ENCODE measurements at regions not wholly inside any gene's neighbourhood (a gene's known extent, or its start where the extent isn't known, plus 50 kb on each side); places are given as distances from the start of the nearest gene placed in this dataset.
"Not testable (repeated sequence)": the region's sequence is repeated elsewhere in the genome, so short reads cannot be mapped to it uniquely, and the experiment has no call there.

DNA sequence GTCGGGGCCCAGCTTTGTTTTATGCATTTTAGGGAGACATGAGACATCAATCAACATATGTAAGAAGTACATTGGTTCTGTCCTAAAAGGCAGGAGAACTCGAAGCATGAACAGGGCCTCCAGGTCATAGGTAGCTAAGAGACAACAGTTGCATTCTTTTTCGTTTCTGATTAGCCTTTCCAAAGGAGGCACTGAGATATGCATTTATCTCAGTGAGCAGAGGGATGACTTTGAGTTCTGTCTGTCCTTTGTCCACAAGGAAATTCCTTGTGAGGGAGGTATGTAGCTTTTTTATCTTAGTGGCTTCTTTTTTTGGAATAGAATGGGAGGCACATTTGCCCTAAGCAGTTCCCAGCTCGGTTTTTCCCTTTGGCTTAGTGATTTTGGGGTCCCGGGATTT, 109.5 kb upstream of the KIF2A start:
- not testable (repeated sequence) for DNase-seq

DNA sequence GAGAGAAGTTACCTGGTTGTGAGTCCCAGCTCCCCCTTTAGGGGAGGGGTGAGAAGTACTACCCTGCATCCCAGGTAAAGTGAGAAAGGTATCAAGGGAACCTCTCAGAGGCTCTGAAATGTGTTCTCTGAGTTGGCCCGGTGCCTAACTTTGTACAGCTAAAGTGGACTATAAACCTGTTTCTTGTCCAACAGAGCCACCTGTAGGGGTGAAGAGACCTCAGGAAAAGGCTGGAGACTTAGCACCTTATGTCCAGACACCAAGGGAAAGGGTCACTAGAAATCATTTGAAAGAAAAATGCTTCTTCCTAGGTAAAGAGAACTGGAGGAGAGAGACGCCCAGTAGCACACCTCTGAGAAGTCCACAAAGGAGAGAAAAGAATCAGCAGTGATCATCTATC, 108.3 kb upstream of the KIF2A start:
- DNase-seq: no peak

DNA sequence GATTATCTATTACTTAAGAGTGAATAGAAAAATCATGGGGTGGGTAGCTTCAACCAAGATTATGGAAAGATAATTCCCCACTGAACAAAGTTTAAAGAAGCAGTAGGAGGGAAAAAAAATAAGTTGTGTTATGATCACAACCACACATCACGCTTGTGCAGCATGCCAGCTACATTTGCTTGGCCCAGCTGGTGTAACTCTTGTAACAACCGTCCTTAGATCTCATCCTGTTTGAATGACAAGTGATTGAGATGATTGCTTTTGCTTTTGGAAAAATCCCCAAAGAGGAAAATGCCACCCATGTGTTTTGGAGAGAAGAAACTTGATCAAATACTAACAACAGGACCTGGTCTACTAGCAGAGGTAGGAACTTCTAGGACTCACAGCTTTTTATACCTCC, 107.6 kb upstream of the KIF2A start:
- DNase-seq: no peak

DNA sequence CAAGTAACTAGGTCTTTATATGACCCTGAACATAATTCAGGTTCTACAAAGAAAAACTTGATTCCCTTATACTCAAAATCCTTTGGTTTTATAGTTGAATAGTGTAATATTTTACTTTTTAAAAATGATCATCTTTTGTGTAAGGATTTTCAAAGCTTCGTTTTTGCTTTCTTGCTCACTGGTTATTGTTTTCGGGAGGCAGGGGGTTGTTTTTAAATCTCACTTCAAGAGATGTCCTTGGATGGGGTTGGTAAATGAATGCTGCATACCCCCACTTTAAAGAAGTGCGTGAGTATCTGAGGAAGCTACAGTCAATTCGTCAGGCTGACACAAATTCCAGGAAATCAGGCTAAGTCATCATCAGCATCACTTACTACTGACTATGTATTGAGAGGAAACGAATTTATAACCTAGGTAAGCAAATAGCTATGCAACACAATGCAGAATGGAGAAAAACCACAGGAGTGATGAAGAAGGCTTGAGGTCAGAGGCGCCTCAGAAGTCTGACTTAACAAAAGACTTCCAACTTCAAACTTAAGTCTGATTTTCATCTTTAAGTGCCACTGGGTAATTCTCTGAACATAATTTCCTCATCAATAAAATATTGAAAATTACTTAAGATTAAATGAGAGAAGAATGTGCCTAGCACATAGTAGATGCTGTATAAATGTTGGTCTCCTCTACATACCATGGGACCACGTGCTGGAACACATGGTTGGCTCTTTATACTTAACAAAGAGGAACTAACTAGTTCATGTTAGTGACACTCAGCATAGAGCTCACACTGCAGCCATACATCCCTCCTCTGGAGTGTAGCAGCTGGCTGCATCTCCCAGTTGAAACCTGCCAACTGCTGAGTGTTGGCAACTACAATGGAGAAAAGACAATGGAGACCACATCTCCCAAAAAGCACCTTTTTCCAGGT, 106.0 kb upstream of the KIF2A start:
- no peak for DNase-seq

DNA sequence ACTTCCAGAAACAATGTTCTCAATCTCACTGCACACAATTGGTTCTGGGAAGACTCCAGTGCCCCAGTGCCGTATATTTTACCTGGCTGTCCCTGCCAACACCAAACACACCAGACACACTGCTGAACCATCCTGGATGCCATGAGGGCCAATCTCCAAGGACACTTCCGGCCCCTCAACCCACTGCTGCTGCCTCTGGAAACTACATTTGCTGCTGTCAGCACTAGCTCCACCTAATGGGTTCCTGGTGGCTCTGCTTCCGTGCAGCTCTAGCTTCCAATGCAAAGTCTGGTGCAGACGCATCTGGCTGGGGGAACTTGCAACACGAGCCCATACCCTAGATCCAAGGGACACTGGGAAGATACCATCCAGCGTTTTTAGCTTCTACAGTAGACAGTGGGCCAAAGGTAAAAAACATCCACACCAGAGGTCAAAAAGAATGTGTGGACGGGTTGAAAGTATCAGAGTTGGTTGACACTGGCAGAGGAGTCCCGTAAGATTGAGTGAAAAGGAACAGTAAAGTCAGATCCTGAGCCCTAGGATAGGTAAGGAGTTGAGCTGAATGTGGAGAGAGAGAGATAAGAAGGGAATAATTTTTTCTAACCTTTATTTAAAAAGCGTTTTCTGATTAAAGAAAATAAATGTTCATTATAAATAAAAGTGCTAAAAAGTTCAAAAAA, 99.7 kb upstream of the KIF2A start:
- DNase-seq: no peak

DNA sequence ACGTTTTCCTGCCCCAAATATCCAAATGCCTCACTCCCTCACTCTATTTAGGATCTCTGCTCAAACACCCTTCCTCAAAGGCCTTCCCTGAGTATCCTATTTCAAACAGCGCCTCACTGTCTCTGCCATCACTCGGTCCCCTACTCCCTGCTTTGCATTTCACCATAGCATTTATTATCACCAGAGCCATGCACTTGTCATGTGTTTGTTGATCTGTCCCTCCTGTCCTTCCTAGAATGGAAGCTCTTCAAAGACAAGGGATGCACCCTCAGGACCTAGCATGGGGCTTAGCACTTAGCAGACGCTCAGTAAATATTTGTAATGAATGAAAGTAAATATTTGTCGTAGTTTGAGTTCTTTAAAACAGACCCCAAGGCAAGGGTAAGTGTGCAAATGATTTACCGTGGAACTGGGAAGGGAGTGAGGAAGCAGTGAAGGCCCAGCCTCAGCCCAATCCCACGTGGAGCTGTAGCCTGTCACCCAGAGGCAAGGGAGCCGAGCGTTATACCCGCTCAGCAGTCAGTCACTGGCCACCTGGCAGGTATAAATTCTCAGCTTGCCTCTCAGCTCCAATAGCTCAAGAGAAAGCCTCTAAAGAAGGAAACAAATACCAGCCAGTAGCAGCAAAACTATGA, 97.7 kb upstream of the KIF2A start:
- no peak for DNase-seq

DNA sequence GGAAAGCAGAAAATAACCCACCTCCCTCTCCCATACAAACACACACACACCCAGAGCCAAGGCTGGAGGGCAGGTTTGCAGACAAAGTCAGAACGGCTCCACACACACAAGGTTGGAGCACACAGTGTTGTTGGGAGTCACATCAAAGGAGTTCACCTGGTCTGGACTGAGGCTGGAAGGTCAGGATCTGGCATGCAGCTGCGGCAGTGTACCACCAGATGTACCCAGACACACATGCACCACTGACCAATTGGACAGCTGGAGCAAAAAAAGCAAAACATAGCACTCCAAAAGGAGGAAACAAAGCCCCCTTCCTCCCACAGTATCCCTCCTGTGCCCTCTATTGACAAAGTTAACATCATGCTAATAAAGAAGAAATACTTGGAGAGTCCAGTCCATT, 94.6 kb upstream of the KIF2A start:
- no peak for DNase-seq

DNA sequence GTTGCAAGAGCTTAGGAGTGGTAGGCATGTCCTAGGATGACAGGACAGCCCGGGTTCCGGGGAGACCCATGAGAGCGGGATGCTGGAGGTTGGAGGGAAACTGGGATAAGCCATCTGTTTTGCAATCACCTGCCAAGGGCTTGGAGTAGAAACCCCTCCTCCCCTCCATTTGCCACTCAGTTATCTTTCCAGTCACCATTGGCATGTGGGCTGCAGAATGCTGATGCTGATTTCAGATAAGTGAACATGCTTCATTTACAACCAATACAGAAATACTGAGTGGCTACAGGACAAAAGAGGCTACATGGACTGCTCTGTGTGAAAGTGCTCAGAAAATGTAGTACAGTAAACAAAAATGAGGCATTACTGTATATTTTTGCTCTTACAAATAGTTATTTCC, 93.4 kb upstream of the KIF2A start:
- no peak for DNase-seq

DNA sequence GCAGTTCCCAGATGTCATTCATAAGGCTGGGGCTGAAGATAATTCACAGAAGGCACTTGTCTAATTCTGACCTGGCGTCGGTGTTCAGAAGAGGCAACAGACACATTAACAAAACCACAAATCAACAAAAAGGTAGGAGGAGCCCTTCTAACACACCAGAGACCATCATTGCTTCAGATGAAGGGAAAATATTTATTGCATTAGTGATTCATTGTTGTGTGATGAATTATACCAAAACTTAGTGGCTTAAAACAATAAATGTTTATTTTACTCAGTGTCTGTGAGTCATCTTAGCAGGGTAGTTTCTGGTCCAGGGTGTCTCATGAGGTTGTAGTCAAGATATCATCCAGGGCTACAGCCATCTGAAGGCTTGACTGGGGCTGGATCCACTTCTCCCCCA, 91.3 kb upstream of the KIF2A start:
- DNase-seq: no peak

DNA sequence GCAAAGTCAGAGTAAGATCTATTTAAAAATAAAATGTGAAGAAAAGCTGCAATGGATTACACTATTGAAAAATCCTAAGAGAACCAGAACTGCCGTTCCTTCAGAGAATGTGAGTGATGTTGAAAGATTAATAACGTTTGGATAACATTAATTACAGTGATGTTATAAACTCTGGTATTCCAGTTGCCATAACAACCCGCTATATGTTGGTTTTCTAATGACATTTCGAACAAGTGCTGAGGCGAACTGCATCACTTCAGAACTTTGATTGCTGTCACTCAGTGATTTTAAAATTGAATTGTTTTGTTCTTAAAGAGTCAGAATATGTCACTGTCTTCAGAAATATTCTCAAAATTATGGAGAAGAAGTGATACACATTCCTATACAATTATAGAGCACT, 89.4 kb upstream of the KIF2A start:
- not testable (repeated sequence) for DNase-seq

DNA sequence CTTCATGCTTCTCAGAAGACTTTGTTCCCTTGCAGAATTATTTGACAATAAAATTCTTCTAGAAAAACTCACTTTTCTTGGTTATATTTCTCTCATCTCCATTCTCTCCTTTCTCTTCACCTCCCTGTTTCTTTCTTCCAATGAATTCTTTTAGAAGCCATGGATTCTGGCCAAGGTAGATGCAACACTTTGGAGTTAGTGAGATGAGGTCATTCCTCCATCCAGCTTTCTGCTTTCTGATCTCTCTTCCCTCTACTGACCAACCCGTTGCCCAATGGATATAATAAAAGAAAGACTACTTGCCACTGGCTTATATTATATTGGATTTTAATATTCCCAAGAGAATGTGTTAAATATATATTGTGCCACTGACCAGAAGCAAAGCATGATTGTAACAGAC, 88.9 kb upstream of the KIF2A start:
- DNase-seq: not testable (repeated sequence)

DNA sequence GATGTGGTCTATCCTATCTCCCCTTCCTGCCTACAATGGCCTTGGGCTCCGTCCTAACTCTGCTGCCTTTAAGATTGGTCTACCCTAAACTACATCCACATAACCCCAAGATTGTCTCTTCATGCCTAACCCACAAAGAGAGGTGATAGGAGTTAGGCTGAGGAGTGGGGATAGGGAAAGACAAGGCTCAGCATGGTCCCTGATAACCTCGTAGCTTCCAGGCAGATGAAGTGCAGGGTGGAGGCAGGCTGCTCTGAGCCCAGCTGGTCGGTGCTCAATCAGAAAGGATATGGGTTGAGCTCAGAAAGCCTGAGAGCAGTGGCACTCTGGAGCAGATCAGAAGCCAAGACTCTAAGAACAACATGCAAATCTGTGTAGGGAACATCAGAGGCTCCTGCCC, 87.1 kb upstream of the KIF2A start:
- not testable (repeated sequence) for DNase-seq

DNA sequence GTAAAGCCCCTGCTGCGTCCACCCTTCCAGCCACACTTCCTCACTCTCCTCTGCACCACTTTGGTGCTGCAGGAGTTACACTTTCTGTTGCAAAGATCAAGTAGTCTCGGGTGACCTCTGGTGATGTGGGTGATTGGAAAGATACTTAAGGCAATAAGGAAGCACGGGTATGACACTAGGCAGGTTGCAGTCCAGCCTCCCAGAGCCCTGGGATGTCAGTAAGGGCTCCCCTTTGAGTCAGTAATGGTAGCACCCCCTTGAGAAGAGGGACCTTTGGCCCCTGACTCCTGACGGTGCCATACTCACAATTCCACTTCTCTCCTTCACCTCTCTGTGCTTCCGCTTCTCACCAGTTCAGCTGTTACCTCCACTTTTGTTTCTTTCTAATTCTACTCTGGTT, 84.1 kb upstream of the KIF2A start:
- not testable (repeated sequence) for DNase-seq

DNA sequence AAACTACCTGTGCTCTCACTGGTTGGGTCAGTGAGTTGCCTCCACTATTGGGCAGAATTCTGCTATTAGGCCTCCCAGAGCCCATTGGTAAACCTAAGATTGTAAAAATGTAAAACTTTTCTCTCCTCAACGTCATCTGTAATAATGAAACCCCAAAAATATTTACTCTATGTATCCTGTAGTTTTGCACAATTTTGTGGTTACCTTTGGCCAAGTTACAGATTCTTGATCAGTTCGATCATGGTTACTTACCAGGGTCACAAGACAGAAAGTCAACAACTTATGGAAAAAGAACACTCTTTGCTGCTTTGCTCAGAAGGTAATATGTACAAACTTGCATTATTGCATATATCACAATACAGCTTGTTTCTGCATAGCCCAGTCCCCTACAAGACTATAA, 83.7 kb upstream of the KIF2A start:
- not testable (repeated sequence) for DNase-seq

DNA sequence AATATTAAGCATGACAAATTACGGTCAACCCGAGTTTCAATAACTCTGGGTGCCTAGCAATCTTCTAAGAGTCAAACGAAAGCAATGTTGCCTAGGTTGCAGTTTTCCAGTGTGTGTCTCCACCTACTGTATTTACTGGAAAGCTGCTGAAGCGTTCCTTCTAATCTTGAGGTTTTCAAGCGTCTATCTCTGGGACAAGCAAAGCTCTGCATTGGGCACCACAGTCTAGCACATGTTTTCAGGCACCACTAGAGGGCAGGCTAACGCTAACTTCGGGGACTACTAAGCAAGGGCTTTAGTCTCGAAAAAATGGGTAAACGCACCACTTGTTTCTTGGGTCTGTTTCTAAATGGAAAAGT, 82.7 kb upstream of the KIF2A start:
- DNase-seq: not testable (repeated sequence)

DNA sequence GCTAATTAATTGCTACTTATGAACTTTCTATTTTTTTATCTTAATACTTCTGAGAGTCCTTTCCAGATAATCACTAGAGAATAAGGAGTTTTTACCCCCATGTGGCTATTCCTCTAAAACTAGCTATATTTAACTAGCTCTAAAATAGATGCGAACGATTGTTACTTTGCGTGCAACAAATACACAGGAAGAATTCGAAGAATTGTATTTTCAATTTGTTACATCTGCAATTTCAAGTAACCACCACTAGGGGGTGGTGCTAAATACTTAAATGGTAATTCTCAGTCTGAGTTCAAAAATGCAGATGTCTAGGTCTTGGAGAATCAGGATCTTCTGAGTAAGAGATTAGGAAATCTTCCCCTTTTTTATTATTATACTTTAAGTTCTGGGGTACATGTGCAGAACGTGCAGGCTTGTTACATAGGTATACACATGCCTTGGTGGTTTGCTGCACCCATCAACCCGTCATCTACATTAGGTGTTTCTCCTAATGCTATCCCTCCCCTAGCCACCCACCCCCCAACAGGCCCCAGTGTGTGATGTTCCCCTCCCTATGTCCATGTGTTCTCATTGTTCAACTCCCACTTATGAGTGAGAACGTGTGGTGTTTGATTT, 80.9 kb upstream of the KIF2A start:
- DNase-seq: not testable (repeated sequence)

DNA sequence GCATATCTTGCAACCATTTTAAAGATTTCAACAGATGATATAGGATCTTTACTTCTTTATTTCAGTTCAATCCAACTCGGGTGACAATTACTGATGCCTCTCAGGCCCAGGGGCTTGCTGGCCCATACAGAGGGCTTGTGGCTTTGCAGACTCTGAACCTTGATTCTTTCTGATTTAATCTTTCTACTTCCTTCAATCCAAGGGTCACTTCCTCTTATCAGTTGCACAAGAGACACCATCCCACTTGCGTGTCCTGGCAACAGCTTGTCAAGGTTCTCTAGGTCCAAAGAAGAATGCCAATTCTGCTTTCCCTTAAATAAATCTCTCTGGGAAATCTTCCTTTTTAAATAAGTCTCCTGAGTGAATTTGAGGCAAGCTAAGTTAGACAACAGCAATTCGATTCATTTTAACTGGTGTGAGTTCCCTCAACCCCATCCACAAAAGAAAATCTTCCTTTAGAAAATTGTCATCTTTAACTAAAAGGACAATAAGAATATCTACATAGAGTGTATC, 75.1 kb upstream of the KIF2A start:
- DNase-seq: not testable (repeated sequence)

DNA sequence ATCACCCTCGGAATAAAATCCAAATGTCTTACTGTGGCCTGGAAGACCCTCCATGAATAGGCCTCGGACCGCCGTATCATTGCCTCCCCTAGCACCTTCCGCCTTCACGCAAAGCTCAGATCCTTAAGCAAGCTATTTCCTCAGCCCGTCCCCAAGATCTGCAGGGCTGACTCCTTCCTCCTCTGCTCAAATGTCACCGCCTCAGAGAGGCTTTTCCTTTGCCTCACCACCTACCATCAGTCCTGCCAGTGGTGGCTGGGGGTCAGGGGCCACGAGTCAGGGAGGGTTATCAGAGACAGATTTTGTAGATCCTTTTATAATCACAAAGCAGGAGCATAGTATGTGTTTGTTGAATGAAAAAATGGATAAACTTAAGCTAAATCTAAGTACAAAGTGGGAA, 74.4 kb upstream of the KIF2A start:
- no peak for DNase-seq

DNA sequence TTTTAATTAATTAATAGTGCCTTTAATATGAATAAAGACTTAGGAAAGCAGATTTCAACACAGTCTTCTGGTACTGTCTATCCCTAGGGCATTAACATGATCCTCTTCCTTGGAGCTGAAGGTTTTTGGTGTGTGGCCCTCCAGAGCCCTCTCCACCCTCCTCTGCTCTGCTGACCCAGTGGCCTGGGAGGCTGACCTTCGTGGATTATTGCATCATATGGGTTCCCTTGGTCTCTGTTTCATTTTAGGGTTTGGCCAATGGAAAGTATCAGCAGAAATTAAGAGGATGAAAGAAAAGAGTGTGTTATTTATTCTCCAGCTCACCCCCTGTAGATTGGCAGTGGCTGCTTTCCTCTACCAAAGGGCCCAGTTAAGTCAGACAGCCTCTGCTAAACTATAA, 73.8 kb upstream of the KIF2A start:
- DNase-seq: not testable (repeated sequence)

DNA sequence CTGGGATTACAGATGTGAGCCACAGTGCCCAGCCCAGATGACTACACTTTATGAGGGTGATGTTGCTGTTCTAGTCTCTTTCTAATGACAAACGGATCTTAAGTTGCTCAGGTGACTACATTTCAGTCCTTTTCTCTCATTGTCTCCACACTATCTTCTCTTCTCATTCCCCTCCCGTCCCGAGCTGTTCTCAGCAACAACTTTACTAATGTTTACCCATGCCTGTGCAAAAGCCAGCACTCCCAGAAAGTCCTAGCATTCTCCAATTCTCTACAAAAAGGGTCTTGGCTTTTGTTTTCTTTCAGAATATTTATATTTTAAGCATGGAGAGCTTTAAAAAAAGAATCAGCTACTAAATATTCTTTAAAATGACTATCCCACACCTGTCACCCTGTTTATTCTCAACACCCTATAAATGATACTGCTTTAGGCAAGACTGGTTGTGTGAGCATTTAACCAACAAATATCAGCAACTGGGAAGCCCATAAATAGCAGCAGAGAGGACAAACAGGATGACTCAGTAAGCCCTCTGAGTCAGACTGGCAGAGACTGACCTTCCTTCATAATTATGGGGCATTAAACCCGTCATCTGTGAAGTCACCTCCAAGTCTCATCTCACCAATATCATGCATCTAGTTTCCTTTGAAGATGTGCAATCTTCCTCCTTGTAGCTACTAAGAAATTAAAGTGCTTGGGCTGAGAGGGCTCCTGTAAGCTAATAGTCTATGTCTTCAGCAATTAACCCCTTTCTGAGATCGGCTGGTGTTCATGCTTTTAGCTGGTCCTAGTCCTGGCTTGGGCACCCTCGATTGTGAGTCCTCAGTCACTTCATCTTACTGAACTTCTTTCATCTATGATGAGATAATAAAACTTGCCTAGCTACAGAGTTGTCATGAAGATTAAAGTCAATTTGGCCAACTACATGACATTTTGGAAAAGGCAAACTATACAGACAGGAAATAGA, 72.6 kb upstream of the KIF2A start:
- not testable (repeated sequence) for DNase-seq

DNA sequence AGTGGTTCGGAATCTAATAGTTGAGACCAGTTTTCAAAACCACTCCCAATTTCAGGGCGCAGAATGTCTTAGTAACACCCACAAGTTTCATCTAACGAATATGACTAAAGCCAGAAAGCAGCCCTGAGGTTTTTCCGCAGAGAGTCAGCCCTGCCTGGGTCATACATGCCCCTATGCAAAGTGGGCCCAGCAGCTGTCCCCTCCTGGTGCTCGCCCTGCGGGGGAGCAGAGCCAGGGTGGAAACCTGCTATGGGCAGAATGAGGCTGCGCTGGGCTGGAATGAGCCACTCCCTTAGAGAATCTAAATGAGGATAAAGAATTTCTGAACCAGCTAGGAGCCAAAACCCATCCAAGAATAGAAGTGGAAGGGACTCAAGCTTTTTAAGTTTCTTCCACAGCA, 69.4 kb upstream of the KIF2A start:
- not testable (repeated sequence) for DNase-seq

DNA sequence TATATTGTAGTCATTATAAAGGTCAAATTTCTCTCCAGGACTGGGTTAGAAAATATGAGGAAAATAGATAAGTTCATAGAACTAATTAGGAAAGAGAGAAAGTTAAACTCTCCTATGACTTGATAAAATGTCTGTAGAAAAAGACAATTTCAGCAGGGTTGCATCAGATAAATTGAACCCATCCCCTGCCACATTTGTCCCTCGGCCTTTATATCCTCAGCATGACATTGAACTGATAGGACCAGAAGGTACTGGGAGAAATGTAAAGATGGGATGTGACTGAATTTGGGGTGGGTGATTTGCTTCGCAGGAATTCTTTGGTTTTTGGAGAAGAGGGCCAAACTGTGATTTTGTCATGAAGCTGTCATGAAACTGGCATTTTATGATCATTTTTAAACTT, 68.1 kb upstream of the KIF2A start:
- not testable (repeated sequence) for DNase-seq
